Smooth muscle cell (in vitro differentiated cells): ENCODE measurements at regions not wholly inside any gene's neighbourhood (a gene's known extent, or its start where the extent isn't known, plus 50 kb on each side); places are given as distances from the start of the nearest gene placed in this dataset.

ENCODE experiments used
- DNase-seq: peaks from one replicate; lab custom pipeline; 2025; ENCODE audit not compliant: unreplicated experiment; lab: John Stamatoyannopoulos, UW
- H2AFZ ChIP-seq: fragments of 200-600 bp; sonication (generic); 2 replicates; pipeline ENCODE4 v1.6.0; 2016; ENCODE audit warnings: antibody characterized with exemption, low read depth, mild to moderate bottlenecking
- H3F3A ChIP-seq: fragments of 200-600 bp; sonication (generic); 2 replicates; pipeline ENCODE4 v1.6.0; 2017; ENCODE audit warnings: antibody characterized with exemption, low read depth
- H3K27ac ChIP-seq: fragments of 200-600 bp; sonication (generic); 2 replicates; pipeline ENCODE4 v1.5.1; 2016; ENCODE audit warnings: low read depth, mild to moderate bottlenecking
- H3K27me3 ChIP-seq: fragments of 200-600 bp; sonication (generic); 2 replicates; pipeline ENCODE4 v1.6.1; 2016; ENCODE audit warnings: low read depth, mild to moderate bottlenecking
- H3K36me3 ChIP-seq: fragments of 200-600 bp; sonication (generic); 2 replicates; pipeline ENCODE4 v1.5.1; 2016; ENCODE audit warnings: low read depth
- H3K4me1 ChIP-seq: fragments of 200-600 bp; sonication (generic); 2 replicates; pipeline ENCODE4 v1.5.1; 2016; ENCODE audit warnings: low read depth
- H3K4me2 ChIP-seq: fragments of 200-600 bp; sonication (generic); 2 replicates; pipeline ENCODE4 v1.6.0; 2016; ENCODE audit warnings: mild to moderate bottlenecking
- H3K4me3 ChIP-seq: fragments of 200-600 bp; sonication (generic); 2 replicates; pipeline ENCODE4 v1.5.1; 2016; ENCODE audit warnings: mild to moderate bottlenecking
- H3K79me2 ChIP-seq: fragments of 200-600 bp; sonication (generic); 2 replicates; pipeline ENCODE4 v1.6.0; 2016; ENCODE audit warnings: low read depth, mild to moderate bottlenecking
- H3K9ac ChIP-seq: fragments of 200-600 bp; sonication (generic); 2 replicates; pipeline ENCODE4 v1.6.0; 2016; ENCODE audit warnings: low read depth
- H3K9me3 ChIP-seq: fragments of 200-600 bp; sonication (generic); replicated peaks from 2 replicates; pipeline ENCODE4 v1.5.1; 2016; ENCODE audit warnings: low read depth
- H4K20me1 ChIP-seq: fragments of 200-600 bp; sonication (generic); 2 replicates; pipeline ENCODE4 v1.6.0; 2016; ENCODE audit warnings: low read depth
- WGBS: methylation state at CpG from one replicate; pipeline ENCODE4 v1.1.7; 2016; ENCODE audit warnings: low lambda C conversion rate; 5-methylcytosine and 5-hydroxymethylcytosine counted together
- TF ChIP-seq, protein P1 (sequence below): fragments of 200-600 bp; sonication (generic); IDR thresholded peaks from 2 replicates; pipeline ENCODE4 v1.5.1; 2017; ENCODE audit warnings: borderline replicate concordance, mild to moderate bottlenecking, antibody characterized with exemption; ENCODE audit not compliant: insufficient read depth, poor library complexity, severe bottlenecking

DNA sequence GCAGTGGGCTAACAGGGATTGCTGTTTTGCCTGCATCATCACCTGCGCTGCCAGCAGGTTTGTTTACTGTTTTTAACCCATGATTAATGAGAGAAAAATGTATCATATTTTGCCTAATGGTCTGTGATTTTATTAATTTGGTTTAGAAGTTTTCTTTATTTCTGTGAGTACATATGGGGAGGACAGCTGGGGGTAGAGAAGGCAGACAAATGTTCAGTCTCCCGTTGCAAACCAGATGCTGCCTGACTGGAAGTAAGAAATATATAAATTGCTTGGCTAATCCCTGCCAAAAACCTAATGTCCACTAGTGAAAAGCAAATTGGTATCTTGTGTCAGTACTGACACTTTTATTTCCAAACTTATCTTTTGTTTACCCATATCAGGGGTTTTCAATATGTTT, 1766.1 kb upstream of the C9orf72 start:
- Histone ChIP-seq H3F3A (no peaks in the 10 kb centered on the region), H3K27ac (no peak overlapping the region), H3K79me2 (no peaks in the 10 kb centered on the region), H3K4me1 (no peaks in the 10 kb centered on the region), H2AFZ (no peak overlapping the region), H3K4me3 (no peak overlapping the region), H3K9me3 (no peaks in the 10 kb centered on the region), H3K9ac (no peak overlapping the region), H3K36me3 (no peaks in the 10 kb centered on the region), H4K20me1 (no peaks in the 10 kb centered on the region), H3K27me3 (no peaks in the 10 kb centered on the region), H3K4me2 (no peak overlapping the region)
- TF ChIP-seq, protein P1, sequence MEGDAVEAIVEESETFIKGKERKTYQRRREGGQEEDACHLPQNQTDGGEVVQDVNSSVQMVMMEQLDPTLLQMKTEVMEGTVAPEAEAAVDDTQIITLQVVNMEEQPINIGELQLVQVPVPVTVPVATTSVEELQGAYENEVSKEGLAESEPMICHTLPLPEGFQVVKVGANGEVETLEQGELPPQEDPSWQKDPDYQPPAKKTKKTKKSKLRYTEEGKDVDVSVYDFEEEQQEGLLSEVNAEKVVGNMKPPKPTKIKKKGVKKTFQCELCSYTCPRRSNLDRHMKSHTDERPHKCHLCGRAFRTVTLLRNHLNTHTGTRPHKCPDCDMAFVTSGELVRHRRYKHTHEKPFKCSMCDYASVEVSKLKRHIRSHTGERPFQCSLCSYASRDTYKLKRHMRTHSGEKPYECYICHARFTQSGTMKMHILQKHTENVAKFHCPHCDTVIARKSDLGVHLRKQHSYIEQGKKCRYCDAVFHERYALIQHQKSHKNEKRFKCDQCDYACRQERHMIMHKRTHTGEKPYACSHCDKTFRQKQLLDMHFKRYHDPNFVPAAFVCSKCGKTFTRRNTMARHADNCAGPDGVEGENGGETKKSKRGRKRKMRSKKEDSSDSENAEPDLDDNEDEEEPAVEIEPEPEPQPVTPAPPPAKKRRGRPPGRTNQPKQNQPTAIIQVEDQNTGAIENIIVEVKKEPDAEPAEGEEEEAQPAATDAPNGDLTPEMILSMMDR = no peak
- WGBS = 83% methylated on average over 2 of the region's 2 CpGs
- DNase-seq = no peak

- 37% methylated on average over 1 of the region's 1 CpG for WGBS
- H3K27ac ChIP-seq = peak overlapping the region; percentile 48
- H3K9ac ChIP-seq = no peak overlapping the region
- no peak overlapping the region for H2AFZ ChIP-seq
- H3K4me3 ChIP-seq = no peak overlapping the region
- peak overlapping the region; percentile 54 for H3K4me2 ChIP-seq
- no peaks in the 10 kb centered on the region for H4K20me1 ChIP-seq
- no peaks in the 10 kb centered on the region for H3K27me3 ChIP-seq
- no peak for DNase-seq
- peaks cover 4% of the 10 kb centered on the region for H3F3A ChIP-seq
- no peaks in the 10 kb centered on the region for H3K9me3 ChIP-seq
- H3K36me3 ChIP-seq = no peaks in the 10 kb centered on the region
- no peaks in the 10 kb centered on the region for H3K79me2 ChIP-seq
- TF ChIP-seq, protein P1 = no peak
- H3K4me1 ChIP-seq = no peaks in the 10 kb centered on the region
Measured at GRCh38 chr9:29348999-29349398, 1775.7 kb upstream of the C9orf72 start.

GRCh38 chr9:29389421-29389820, 1816.1 kb upstream of the C9orf72 start:
- Histone ChIP-seq H3K9me3 (no peaks in the 10 kb centered on the region), H3K27ac (no peak overlapping the region), H4K20me1 (no peaks in the 10 kb centered on the region), H3K27me3 (no peaks in the 10 kb centered on the region), H3K36me3 (no peaks in the 10 kb centered on the region), H2AFZ (no peak overlapping the region), H3K4me2 (no peak overlapping the region), H3K9ac (no peak overlapping the region), H3K4me3 (no peak overlapping the region), H3F3A (no peaks in the 10 kb centered on the region), H3K4me1 (no peaks in the 10 kb centered on the region), H3K79me2 (peaks cover 4% of the 10 kb centered on the region)
- TF ChIP-seq, protein P1 = no peak
- DNase-seq = no peak
- WGBS = 68% methylated on average over 1 of the region's 1 CpG

GRCh38 chr9:29390859-29391258, 1817.6 kb upstream of the C9orf72 start:
- no peak overlapping the region for H2AFZ ChIP-seq
- H3K27me3 ChIP-seq = no peaks in the 10 kb centered on the region
- TF ChIP-seq, protein P1 = no peak
- H3K27ac ChIP-seq = no peak overlapping the region
- no peaks in the 10 kb centered on the region for H4K20me1 ChIP-seq
- no peak overlapping the region for H3K9ac ChIP-seq
- no peak overlapping the region for H3K4me3 ChIP-seq
- no peaks in the 10 kb centered on the region for H3K4me1 ChIP-seq
- no peaks in the 10 kb centered on the region for H3K9me3 ChIP-seq
- H3K4me2 ChIP-seq = no peak overlapping the region
- H3K36me3 ChIP-seq = no peaks in the 10 kb centered on the region
- H3F3A ChIP-seq = no peaks in the 10 kb centered on the region
- peaks cover 4% of the 10 kb centered on the region for H3K79me2 ChIP-seq
- DNase-seq = no peak
- WGBS = 92% methylated on average over 1 of the region's 1 CpG
